Tibial artery (tissue), 4 donors: ENCODE measurements at regions not wholly inside any gene's neighbourhood (a gene's known extent, or its start where the extent isn't known, plus 50 kb on each side); places are given as distances from the start of the nearest gene placed in this dataset.

ENCODE experiments used
- DNase-seq, 2 donors: peaks; one replicate each; pipeline ENCODE4 v3.0.0-alpha.2; 2019
- H3K27ac ChIP-seq, 2 donors: fragments of 200-600 bp; sonication (generic) in 1 of 2; 1 replicate in 1 of 2; 2 replicates in 1 of 2; pipeline ENCODE4 v1.5.1; 2018 to 2019; ENCODE audit warnings: mild to moderate bottlenecking in 1 of 2
- H3K27me3 ChIP-seq, 2 donors: fragments of 200-600 bp; sonication (generic) in 1 of 2; one replicate each; pipeline versions ENCODE4 v1.5.1 to v1.6.0; 2016 to 2019
- H3K36me3 ChIP-seq, 3 donors: fragments of 200-600 bp; sonication (generic) in 2 of 3; one replicate each; pipeline ENCODE4 v1.5.1; 2016 to 2019; ENCODE audit warnings: mild to moderate bottlenecking in 2 of 3
- H3K4me1 ChIP-seq, 4 donors: fragments of 200-600 bp; sonication (generic) in 2 of 4; 1 replicate in 3 of 4; 2 replicates in 1 of 4; pipeline ENCODE4 v1.5.1; 2016 to 2019
- H3K4me3 ChIP-seq, 2 donors: fragments of 200-600 bp; sonication (generic) in 1 of 2; 1 replicate in 1 of 2; 2 replicates in 1 of 2; pipeline ENCODE4 v1.5.1; 2018 to 2019; ENCODE audit warnings: mild to moderate bottlenecking in 2 of 2
- H3K9me3 ChIP-seq, 3 donors: fragments of 200-600 bp; sonication (generic) in 1 of 3; one replicate each; pipeline ENCODE4 v1.5.1; 2016 to 2019
- CTCF ChIP-seq, 2 experiments: fragments of 200-600 bp in 1 of 2; fragments of 450-650 bp in 1 of 2; IDR thresholded peaks; one replicate each; pipeline ENCODE4 v1.5.1; 2017 to 2019; ENCODE audit warnings: antibody characterized with exemption in 2 of 2, mild to moderate bottlenecking in 1 of 2, moderate library complexity in 1 of 2
- intact Hi-C: fragments of 100-400 bp; cut with DNase I; formaldehyde crosslinking; loops from one replicate; pipeline ENCODE4 v1.15.0; 2023; ENCODE audit warnings: low total_unique reads

GRCh38 chr9:13715430-13715829 is 435.9 kb upstream of the MPDZ start:
- H3K4me1 ChIP-seq, result peaks cover 0 to 45% (median 30%) of the 10 kb centered on the region in 4 donors
- H3K36me3 ChIP-seq, result no peaks in the 10 kb centered on the region
- H3K9me3 ChIP-seq, result no peaks in the 10 kb centered on the region
- intact Hi-C loops, result no loop called here
- no peaks in the 10 kb centered on the region for H3K27me3 ChIP-seq
- H3K27ac ChIP-seq, result no peak overlapping the region
- no peak overlapping the region for H3K4me3 ChIP-seq
- TF ChIP-seq CTCF (IDR thresholded peaks at IDR 0.05), result no peak
- DNase-seq, result no peak

- no peaks in the 10 kb centered on the region for H3K27me3 ChIP-seq
- H3K27ac ChIP-seq, result peak overlapping the region; percentile 18 to 44
- intact Hi-C loops, result no loop called here
- no peaks in the 10 kb centered on the region for H3K36me3 ChIP-seq
- no peak for TF ChIP-seq CTCF (IDR thresholded peaks at IDR 0.05)
- H3K4me3 ChIP-seq, result no peak overlapping the region
- DNase-seq, result no peak
- H3K9me3 ChIP-seq, result no peaks in the 10 kb centered on the region
- peaks cover 0 to 36% (median 7%) of the 10 kb centered on the region in 4 donors for H3K4me1 ChIP-seq
Measured at GRCh38 chr9:13707612-13708576, 428.4 kb upstream of the MPDZ start.

GRCh38 chr9:13705918-13706317 is 426.4 kb upstream of the MPDZ start:
- no peak overlapping the region for H3K4me3 ChIP-seq
- DNase-seq, result peak; percentile 89 to 90
- no peaks in the 10 kb centered on the region for H3K36me3 ChIP-seq
- H3K27me3 ChIP-seq, result no peaks in the 10 kb centered on the region
- no peaks in the 10 kb centered on the region for H3K9me3 ChIP-seq
- intact Hi-C loops, result no loop called here
- TF ChIP-seq CTCF (IDR thresholded peaks at IDR 0.05), result peak in 1 of 2 experiments; percentile 23
- H3K27ac ChIP-seq, result peak overlapping the region; percentile 60 to 67
- H3K4me1 ChIP-seq, result peaks cover 0 to 36% (median 7%) of the 10 kb centered on the region in 4 donors

- intact Hi-C loops, result no loop called here
- no peak for DNase-seq
- Histone ChIP-seq H3K27ac (peak overlapping the region; percentile 60 to 67), H3K36me3 (no peaks in the 10 kb centered on the region), H3K4me3 (no peak overlapping the region), H3K9me3 (no peaks in the 10 kb centered on the region), H3K27me3 (no peaks in the 10 kb centered on the region), H3K4me1 (peaks cover 0 to 36% (median 7%) of the 10 kb centered on the region in 4 donors)
- TF ChIP-seq CTCF (IDR thresholded peaks at IDR 0.05), result no peak
Measured at GRCh38 chr9:13705373-13705772, 425.9 kb upstream of the MPDZ start.

GRCh38 chr9:13690595-13690994 is 411.1 kb upstream of the MPDZ start:
- DNase-seq, result no peak
- intact Hi-C loops, result no loop called here
- no peak overlapping the region for H3K27ac ChIP-seq

More at GRCh38 chr9:13690595-13690994, 411.1 kb upstream of the MPDZ start:
- H3K27me3 ChIP-seq, result no peaks in the 10 kb centered on the region
- peaks cover 0 to 7% (median 3%) of the 10 kb centered on the region in 4 donors for H3K4me1 ChIP-seq
- H3K36me3 ChIP-seq, result no peaks in the 10 kb centered on the region
- no peak overlapping the region for H3K4me3 ChIP-seq
- TF ChIP-seq CTCF (IDR thresholded peaks at IDR 0.05), result no peak
- H3K9me3 ChIP-seq, result no peaks in the 10 kb centered on the region
